Esophagus muscularis mucosa (tissue), 4 donors: ENCODE measurements at regions not wholly inside any gene's neighbourhood (a gene's known extent, or its start where the extent isn't known, plus 50 kb on each side); places are given as distances from the start of the nearest gene placed in this dataset.

Experiments used
- CTCF ChIP-seq, 3 experiments: fragments of 200-600 bp in 2 of 3; fragments of 450-650 bp in 1 of 3; sonication (generic) in 2 of 3; IDR thresholded peaks; one replicate each; pipeline ENCODE4 v1.5.1; 2017 to 2019; ENCODE audit warnings: antibody characterized with exemption in 3 of 3, mild to moderate bottlenecking in 2 of 3, moderate library complexity in 1 of 3
- EP300 ChIP-seq: sonication (generic); formaldehyde crosslinking; IDR thresholded peaks from one replicate; pipeline ENCODE4 v1.6.1; 2017; ENCODE audit warnings: antibody characterized with exemption
- POLR2A ChIP-seq: fragments of 450-650 bp; IDR thresholded peaks from one replicate; pipeline ENCODE4 v1.6.1; 2017; ENCODE audit warnings: antibody characterized with exemption, moderate library complexity, mild to moderate bottlenecking, low read depth
- POLR2AphosphoS5 ChIP-seq, 2 donors: sonication (generic); formaldehyde crosslinking; IDR thresholded peaks; one replicate each; pipeline ENCODE4 v1.6.1; 2017; ENCODE audit warnings: antibody characterized with exemption in 2 of 2

DNA sequence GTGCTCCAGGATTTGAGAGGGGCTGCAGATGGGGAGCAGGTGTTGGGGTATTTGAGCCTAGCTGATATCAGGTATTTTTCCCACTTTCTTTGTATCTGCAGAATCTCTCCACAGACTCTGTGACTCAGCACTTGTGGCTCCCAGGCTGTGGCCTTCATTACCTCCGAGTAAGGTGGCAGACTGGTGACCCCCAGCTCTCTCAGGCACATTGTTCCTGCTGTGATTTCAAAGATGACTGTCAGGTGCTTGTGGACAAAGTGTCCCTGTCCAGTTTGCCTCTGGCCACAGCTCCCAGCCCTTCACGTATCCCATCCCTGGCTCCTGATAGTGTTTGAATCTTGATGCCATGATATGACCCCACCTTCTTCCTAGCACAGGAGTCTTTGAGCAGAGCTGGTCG is 396.8 kb upstream of the PODXL start:
- no peak for TF ChIP-seq CTCF (IDR thresholded peaks at IDR 0.05)
- no peak for TF ChIP-seq POLR2AphosphoS5 (IDR thresholded peaks at IDR 0.05)
- TF ChIP-seq EP300, result no peak
- no peak for TF ChIP-seq POLR2A
